ENCODE measurements at regions not wholly inside any gene's neighbourhood (a gene's known extent, or its start where the extent isn't known, plus 50 kb on each side); places are given as distances from the start of the nearest gene placed in this dataset.

GRCh38 chrX:6832619-6833018, 297.7 kb upstream of the VCX3A start:
- Histone ChIP-seq H3K4me3 (ENCODE audit: low read depth, low read length) (no peak overlapping the region), H3K27ac (ENCODE audit: extremely low read depth, low read depth, low read length) (no peak overlapping the region), H3K36me3 (ENCODE audit: control insufficient read depth in 2 of 2, insufficient read depth in 1 of 2, low read length in 2 of 2) (no peaks in the 10 kb centered on the region), H3K4me1 (ENCODE audit: control insufficient read depth, insufficient read depth, low read length) (no peaks in the 10 kb centered on the region), H3K9me3 (ENCODE audit: control insufficient read depth, insufficient read depth, low read depth, low read length) (no peaks in the 10 kb centered on the region)
- TF ChIP-seq ZNF138 (tag by site-specific recombination; IDR thresholded peaks at IDR 0.05; ENCODE audit: borderline replicate concordance): no peak
- CTCF ChIA-PET: interaction anchor here (0.7 kb wide), 1 partner anchor 35 kb away, joined by 3 read pairs; no protein-coding TSS in a partner anchor
- POLR2A ChIA-PET: no interaction called here

- Histone ChIP-seq H3K9me3 (ENCODE audit: control insufficient read depth, insufficient read depth, low read depth, low read length) (no peaks in the 10 kb centered on the region), H3K4me1 (ENCODE audit: control insufficient read depth, insufficient read depth, low read length) (no peaks in the 10 kb centered on the region), H3K27ac (ENCODE audit: extremely low read depth, low read depth, low read length) (no peak overlapping the region), H3K36me3 (ENCODE audit: control insufficient read depth in 2 of 2, insufficient read depth in 1 of 2, low read length in 2 of 2) (no peaks in the 10 kb centered on the region), H3K4me3 (ENCODE audit: low read depth, low read length) (no peak overlapping the region)
- TF ChIP-seq, protein P1, sequence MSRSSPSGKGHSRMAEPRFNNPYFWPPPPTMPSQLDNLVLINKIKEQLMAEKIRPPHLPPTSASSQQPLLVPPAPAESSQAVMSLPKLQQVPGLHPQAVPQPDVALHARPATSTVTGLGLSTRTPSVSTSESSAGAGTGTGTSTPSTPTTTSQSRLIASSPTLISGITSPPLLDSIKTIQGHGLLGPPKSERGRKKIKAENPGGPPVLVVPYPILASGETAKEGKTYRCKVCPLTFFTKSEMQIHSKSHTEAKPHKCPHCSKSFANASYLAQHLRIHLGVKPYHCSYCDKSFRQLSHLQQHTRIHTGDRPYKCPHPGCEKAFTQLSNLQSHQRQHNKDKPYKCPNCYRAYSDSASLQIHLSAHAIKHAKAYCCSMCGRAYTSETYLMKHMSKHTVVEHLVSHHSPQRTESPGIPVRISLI (tag by site-specific recombination; IDR thresholded peaks at IDR 0.05): no peak
- TF ChIP-seq ZNF629 (tag by site-specific recombination; IDR thresholded peaks at IDR 0.05) (no peak), ZNF10 (tag by site-specific recombination; IDR thresholded peaks at IDR 0.05) (no peak), ZNF416 (tag by site-specific recombination; IDR thresholded peaks at IDR 0.05) (no peak), ZNF792 (tag by site-specific recombination; IDR thresholded peaks at IDR 0.05) (no peak), TSHZ1 (tag by site-specific recombination; IDR thresholded peaks at IDR 0.05; ENCODE audit: borderline replicate concordance) (no peak), ZNF24 (tag by site-specific recombination; IDR thresholded peaks at IDR 0.05) (no peak), ZBTB26 (tag by site-specific recombination; optimal IDR thresholded peaks at IDR 0.05) (no peak), PRDM4 (tag by site-specific recombination; IDR thresholded peaks at IDR 0.05) (no peak), ZNF660 (tag by site-specific recombination; IDR thresholded peaks at IDR 0.05) (no peak), ZNF266 (tag by site-specific recombination; IDR thresholded peaks at IDR 0.05; ENCODE audit: low read depth) (no peak), ZNF654 (tag by site-specific recombination; IDR thresholded peaks at IDR 0.05; ENCODE audit: low read depth) (no peak), ZIC2 (tag by site-specific recombination; IDR thresholded peaks at IDR 0.05) (no peak), ZSCAN23 (tag by site-specific recombination; IDR thresholded peaks at IDR 0.05) (no peak), ZNF514 (tag by site-specific recombination; IDR thresholded peaks at IDR 0.05) (no peak)
- TF ChIP-seq, protein P2, sequence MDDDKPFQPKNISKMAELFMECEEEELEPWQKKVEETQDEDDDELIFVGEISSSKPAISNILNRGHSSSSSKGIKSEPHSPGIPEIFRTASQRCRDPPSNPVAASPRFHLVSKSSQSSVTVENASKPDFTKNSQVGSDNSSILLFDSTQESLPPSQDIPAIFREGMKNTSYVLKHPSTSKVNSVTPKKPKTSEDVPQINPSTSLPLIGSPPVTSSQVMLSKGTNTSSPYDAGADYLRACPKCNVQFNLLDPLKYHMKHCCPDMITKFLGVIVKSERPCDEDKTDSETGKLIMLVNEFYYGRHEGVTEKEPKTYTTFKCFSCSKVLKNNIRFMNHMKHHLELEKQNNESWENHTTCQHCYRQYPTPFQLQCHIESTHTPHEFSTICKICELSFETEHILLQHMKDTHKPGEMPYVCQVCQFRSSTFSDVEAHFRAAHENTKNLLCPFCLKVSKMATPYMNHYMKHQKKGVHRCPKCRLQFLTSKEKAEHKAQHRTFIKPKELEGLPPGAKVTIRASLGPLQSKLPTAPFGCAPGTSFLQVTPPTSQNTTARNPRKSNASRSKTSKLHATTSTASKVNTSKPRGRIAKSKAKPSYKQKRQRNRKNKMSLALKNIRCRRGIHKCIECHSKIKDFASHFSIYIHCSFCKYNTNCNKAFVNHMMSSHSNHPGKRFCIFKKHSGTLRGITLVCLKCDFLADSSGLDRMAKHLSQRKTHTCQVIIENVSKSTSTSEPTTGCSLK (tag by site-specific recombination; IDR thresholded peaks at IDR 0.05): no peak
- CTCF ChIA-PET: no interaction called here
- POLR2A ChIA-PET: no interaction called here
Observed at GRCh38 chrX:6826856-6827255, 291.9 kb upstream of the VCX3A start.
